Activated T-helper 17 cell treated with anti-CD3 and anti-CD28 coated beads, Interleukin-2, amount 50 U/mL, for 72 hours (primary cell): ENCODE measurements at regions not wholly inside any gene's neighbourhood (a gene's known extent, or its start where the extent isn't known, plus 50 kb on each side); places are given as distances from the start of the nearest gene placed in this dataset.
A peak's percentile ranks its signal among the peaks of the same experiment; 100 is the strongest.

ENCODE experiments used
- ATAC-seq: fragments of 150-1000 bp; cut with Tn5 transposase; replicated peaks from 2 replicates; pipeline ENCODE4 v1.10.0; 2021; ENCODE audit warnings: mild to moderate bottlenecking, moderate library complexity
- H3K27ac Mint-ChIP-seq: one replicate; pipeline ENCODE4 v1.8.0; 2022; ENCODE audit warnings: mixed read lengths
- H3K27me3 Mint-ChIP-seq: one replicate; pipeline ENCODE4 v1.8.0; 2022; ENCODE audit warnings: mixed read lengths
- H3K36me3 Mint-ChIP-seq: one replicate; pipeline ENCODE4 v1.8.0; 2022; ENCODE audit warnings: low read depth, mild to moderate bottlenecking, mixed read lengths
- H3K4me1 Mint-ChIP-seq: one replicate; pipeline ENCODE4 v1.8.0; 2022; ENCODE audit warnings: mixed read lengths
- H3K4me3 Mint-ChIP-seq: one replicate; pipeline ENCODE4 v1.8.0; 2022; ENCODE audit warnings: mild to moderate bottlenecking, mixed read lengths
- H3K9me3 Mint-ChIP-seq: one replicate; pipeline ENCODE4 v1.8.0; 2022; ENCODE audit warnings: mixed read lengths

DNA sequence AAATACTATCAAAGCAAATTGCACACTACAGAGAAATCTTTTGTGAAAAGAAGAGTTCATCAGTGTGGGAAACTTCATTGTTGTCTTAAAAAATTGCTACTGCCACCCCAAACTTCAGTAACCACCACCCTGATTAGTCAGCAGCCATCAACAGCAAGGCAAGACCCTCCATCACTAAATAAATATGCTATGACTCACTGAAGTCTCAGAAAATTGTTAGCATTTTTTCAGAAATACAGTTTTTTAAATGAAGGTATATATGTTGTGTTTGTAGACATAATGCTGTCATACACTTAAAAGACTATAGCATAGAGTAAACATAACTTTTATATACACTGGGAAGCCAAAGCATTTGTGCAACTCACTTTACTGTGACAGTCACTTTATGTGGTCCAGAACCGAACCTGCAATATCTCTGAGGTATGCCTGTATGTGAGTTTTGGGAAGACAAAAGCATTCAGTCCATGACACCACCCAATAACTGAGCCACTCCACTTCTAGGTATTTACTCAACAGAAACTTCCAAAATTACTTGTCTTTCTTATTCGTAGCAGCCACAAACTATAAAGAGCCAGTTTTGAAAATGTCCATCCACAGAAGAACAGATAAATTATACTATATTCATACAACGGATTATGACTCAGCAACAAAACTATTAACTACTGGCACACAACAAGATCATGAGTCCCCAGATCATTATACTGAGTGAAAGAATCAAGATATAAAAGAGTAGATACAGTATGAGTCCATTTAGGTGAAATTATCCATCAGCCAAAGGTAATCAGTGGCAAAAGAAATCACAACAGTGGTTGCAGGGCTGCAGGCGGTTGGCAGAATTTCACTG, 649.6 kb downstream of the BCL11B start:
- Mint-ChIP-seq H3K27ac (peak overlapping the region; percentile 13), H3K4me3 (no peak overlapping the region), H3K9me3 (peaks cover 11% of the 10 kb centered on the region), H3K27me3 (no peaks in the 10 kb centered on the region), H3K4me1 (no peaks in the 10 kb centered on the region), H3K36me3 (no peaks in the 10 kb centered on the region)
- ATAC-seq, result peak; percentile 95

- no peaks in the 10 kb centered on the region for H3K36me3 Mint-ChIP-seq
- no peaks in the 10 kb centered on the region for H3K4me1 Mint-ChIP-seq
- ATAC-seq, result no peak
- H3K27me3 Mint-ChIP-seq, result no peaks in the 10 kb centered on the region
- H3K27ac Mint-ChIP-seq, result no peak overlapping the region
- no peak overlapping the region for H3K4me3 Mint-ChIP-seq
- peaks cover 16% of the 10 kb centered on the region for H3K9me3 Mint-ChIP-seq
Observed at GRCh38 chr14:98623788-98624415, 648.1 kb downstream of the BCL11B start.

DNA sequence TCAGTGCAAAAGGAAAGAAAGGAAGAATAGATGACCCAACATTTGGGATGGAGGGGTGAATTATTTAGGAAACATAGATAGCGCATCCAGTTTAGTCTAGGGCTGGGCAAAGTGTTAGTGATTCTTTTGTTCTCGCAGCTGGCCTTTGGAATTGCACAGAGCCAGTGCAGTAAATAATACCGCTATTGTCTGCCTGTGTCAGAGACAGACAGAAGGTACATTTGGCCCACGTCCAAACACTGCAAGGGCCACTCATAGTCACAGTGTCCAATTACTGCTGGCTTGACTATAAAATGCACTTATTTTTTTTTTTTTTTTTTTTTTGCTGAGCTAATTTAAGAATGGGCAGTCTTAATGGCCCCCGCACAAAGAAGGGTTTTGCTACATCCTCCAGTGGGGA, 638.6 kb downstream of the BCL11B start:
- ATAC-seq, result no peak
- H3K27ac Mint-ChIP-seq, result no peak overlapping the region
- no peaks in the 10 kb centered on the region for H3K36me3 Mint-ChIP-seq
- no peaks in the 10 kb centered on the region for H3K4me1 Mint-ChIP-seq
- no peaks in the 10 kb centered on the region for H3K27me3 Mint-ChIP-seq
- no peak overlapping the region for H3K4me3 Mint-ChIP-seq
- no peaks in the 10 kb centered on the region for H3K9me3 Mint-ChIP-seq

GRCh38 chr14:98634043-98634820, 637.8 kb downstream of the BCL11B start:
- Mint-ChIP-seq H3K9me3 (no peaks in the 10 kb centered on the region), H3K4me1 (no peaks in the 10 kb centered on the region), H3K27me3 (no peaks in the 10 kb centered on the region), H3K27ac (no peak overlapping the region), H3K4me3 (no peak overlapping the region), H3K36me3 (no peaks in the 10 kb centered on the region)
- ATAC-seq, result no peak

DNA sequence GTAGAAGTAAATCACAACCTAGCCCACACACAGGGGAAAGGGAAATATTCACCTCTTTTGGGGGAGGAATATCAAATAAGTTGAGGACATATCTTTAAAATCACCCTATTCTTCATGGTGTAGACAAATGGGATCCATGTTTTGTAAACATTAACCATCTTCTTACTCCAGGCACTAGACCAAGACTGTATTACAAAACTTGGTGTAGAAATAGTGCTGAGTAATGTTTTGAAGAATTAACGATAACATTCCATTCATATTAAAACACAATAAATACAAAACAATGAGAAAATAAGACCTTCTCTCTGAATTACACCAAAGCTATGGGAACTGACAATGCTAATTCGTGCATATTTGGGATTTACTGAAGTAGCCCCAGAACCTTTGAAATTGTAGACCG, 633.6 kb downstream of the BCL11B start:
- no peak overlapping the region for H3K4me3 Mint-ChIP-seq

GRCh38 chr14:98647754-98648153, 624.2 kb downstream of the BCL11B start:
- Mint-ChIP-seq H3K27me3 (no peaks in the 10 kb centered on the region), H3K36me3 (no peaks in the 10 kb centered on the region), H3K27ac (no peak overlapping the region), H3K4me3 (no peak overlapping the region), H3K4me1 (no peaks in the 10 kb centered on the region), H3K9me3 (no peaks in the 10 kb centered on the region)
- no peak for ATAC-seq

More for the DNA sequence above, 633.6 kb downstream of the BCL11B start:
- no peak overlapping the region for H3K27ac Mint-ChIP-seq
- ATAC-seq, result no peak
- H3K9me3 Mint-ChIP-seq, result peaks cover 3% of the 10 kb centered on the region
- H3K36me3 Mint-ChIP-seq, result no peaks in the 10 kb centered on the region
- no peaks in the 10 kb centered on the region for H3K4me1 Mint-ChIP-seq
- no peaks in the 10 kb centered on the region for H3K27me3 Mint-ChIP-seq

- no peak for ATAC-seq
- H3K27me3 Mint-ChIP-seq, result no peaks in the 10 kb centered on the region
- H3K27ac Mint-ChIP-seq, result no peak overlapping the region
- H3K9me3 Mint-ChIP-seq, result peaks cover 6% of the 10 kb centered on the region
- no peaks in the 10 kb centered on the region for H3K36me3 Mint-ChIP-seq
- H3K4me3 Mint-ChIP-seq, result no peak overlapping the region
- no peaks in the 10 kb centered on the region for H3K4me1 Mint-ChIP-seq
Observed at GRCh38 chr14:98651037-98651436, 621.0 kb downstream of the BCL11B start.

DNA sequence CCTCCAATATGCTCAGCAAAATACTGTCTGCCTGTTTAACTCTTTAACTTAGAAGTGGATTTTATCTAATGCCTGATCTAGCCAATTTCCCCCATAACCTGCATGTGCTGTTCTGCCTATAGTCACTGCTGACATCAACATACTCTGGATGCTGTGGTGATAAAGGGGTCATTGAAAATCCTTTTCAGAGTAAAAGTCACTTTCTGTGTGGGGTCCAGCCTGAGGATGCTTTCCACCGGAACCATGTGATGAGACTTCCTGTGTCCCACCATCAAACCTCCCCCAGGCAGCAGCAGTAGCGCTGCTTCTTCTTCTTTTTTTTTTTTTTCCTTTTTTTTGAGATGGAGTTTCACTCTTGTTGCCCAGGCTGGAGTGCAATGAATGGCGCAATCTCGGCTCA, 607.0 kb downstream of the BCL11B start:
- no peak for ATAC-seq
- no peaks in the 10 kb centered on the region for H3K36me3 Mint-ChIP-seq
- no peaks in the 10 kb centered on the region for H3K9me3 Mint-ChIP-seq
- no peak overlapping the region for H3K4me3 Mint-ChIP-seq
- H3K27me3 Mint-ChIP-seq, result no peaks in the 10 kb centered on the region
- H3K4me1 Mint-ChIP-seq, result no peaks in the 10 kb centered on the region
- no peak overlapping the region for H3K27ac Mint-ChIP-seq

GRCh38 chr14:98666545-98666944, 605.5 kb downstream of the BCL11B start:
- H3K9me3 Mint-ChIP-seq, result no peaks in the 10 kb centered on the region
- H3K27me3 Mint-ChIP-seq, result no peaks in the 10 kb centered on the region

GRCh38 chr14:98682033-98682432, 590.0 kb downstream of the BCL11B start:
- no peak for ATAC-seq
- peaks cover 4% of the 10 kb centered on the region for H3K9me3 Mint-ChIP-seq
- no peaks in the 10 kb centered on the region for H3K36me3 Mint-ChIP-seq
- H3K27ac Mint-ChIP-seq, result no peak overlapping the region
- H3K4me1 Mint-ChIP-seq, result no peaks in the 10 kb centered on the region
- no peak overlapping the region for H3K4me3 Mint-ChIP-seq
- H3K27me3 Mint-ChIP-seq, result peaks cover 4% of the 10 kb centered on the region

More at GRCh38 chr14:98666545-98666944, 605.5 kb downstream of the BCL11B start:
- Mint-ChIP-seq H3K4me1 (no peaks in the 10 kb centered on the region), H3K36me3 (no peaks in the 10 kb centered on the region), H3K27ac (no peak overlapping the region), H3K4me3 (no peak overlapping the region)
- ATAC-seq, result no peak

GRCh38 chr14:98682726-98683125, 589.3 kb downstream of the BCL11B start:
- H3K36me3 Mint-ChIP-seq, result no peaks in the 10 kb centered on the region
- no peaks in the 10 kb centered on the region for H3K4me1 Mint-ChIP-seq
- H3K4me3 Mint-ChIP-seq, result no peak overlapping the region
- H3K27me3 Mint-ChIP-seq, result peaks cover 4% of the 10 kb centered on the region
- peaks cover 4% of the 10 kb centered on the region for H3K9me3 Mint-ChIP-seq
- no peak overlapping the region for H3K27ac Mint-ChIP-seq
- no peak for ATAC-seq

DNA sequence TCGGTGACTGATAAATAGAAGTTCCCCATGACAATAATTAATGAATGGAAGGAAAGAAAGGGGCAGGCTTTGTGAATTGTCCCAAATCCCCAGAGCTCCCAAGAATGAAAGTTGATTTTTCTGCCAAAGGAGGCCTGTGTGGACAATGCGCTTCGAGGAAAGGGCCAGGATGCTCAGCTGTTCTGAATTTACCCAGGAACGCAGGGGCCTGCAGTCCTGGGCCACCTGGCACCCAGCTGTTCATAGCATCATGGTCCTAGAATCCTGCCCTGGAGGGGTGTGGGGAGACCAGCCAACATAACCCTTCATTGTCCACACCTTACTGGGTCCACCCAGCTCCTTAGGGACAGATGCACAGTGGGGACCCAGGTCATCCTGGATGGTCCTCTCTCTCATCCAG, 587.5 kb downstream of the BCL11B start:
- Mint-ChIP-seq H3K4me1 (no peaks in the 10 kb centered on the region), H3K27me3 (no peaks in the 10 kb centered on the region), H3K4me3 (no peak overlapping the region), H3K36me3 (no peaks in the 10 kb centered on the region), H3K9me3 (no peaks in the 10 kb centered on the region), H3K27ac (no peak overlapping the region)
- no peak for ATAC-seq

- Mint-ChIP-seq H3K36me3 (no peaks in the 10 kb centered on the region), H3K27me3 (no peaks in the 10 kb centered on the region), H3K4me3 (no peak overlapping the region), H3K27ac (no peak overlapping the region), H3K4me1 (no peaks in the 10 kb centered on the region), H3K9me3 (no peaks in the 10 kb centered on the region)
- no peak for ATAC-seq
Observed at GRCh38 chr14:98685725-98686124, 586.3 kb downstream of the BCL11B start.

DNA sequence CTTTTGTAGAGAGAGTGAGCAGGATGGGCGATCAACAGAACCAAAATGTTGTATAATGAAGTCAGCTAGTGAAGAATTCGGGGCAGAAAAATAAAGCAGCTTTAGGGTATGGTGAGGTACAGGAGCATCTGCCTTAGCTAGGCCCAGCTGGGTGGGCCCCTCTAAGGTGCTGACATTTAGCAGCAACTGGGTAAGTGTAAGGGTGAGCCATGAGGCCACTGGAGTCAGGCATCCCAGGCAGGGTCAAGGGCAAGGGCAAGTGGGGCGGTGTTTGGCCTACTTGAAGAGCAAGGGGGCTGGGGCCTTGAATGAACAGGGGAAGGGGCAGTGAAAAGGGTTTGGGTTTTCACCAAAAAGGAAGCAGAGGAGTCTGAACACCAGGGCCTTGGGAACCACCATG, 583.6 kb downstream of the BCL11B start:
- H3K27me3 Mint-ChIP-seq, result no peaks in the 10 kb centered on the region
- H3K4me1 Mint-ChIP-seq, result no peaks in the 10 kb centered on the region
- H3K9me3 Mint-ChIP-seq, result no peaks in the 10 kb centered on the region
- no peak for ATAC-seq
- H3K36me3 Mint-ChIP-seq, result no peaks in the 10 kb centered on the region
- no peak overlapping the region for H3K4me3 Mint-ChIP-seq
- no peak overlapping the region for H3K27ac Mint-ChIP-seq

DNA sequence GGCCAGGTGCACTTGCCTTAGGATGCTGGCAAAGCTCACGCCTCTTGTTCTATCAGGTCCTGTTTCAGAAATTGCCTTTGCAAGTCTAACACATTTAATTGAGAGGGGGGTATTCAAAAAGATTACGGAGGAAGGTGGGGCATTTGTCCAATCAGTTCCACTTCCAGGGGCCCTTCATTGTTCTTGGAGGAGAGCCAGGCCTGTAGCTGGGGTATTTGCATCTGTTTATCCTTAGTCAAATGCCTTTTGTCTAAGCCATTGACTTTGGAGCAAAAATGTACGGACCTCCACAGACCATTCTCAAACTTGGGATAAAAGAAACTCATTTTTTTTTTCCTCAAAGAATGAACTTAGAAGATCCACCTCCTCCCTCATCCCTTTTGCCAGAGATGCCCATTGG, 582.0 kb downstream of the BCL11B start:
- no peak overlapping the region for H3K27ac Mint-ChIP-seq
- no peaks in the 10 kb centered on the region for H3K27me3 Mint-ChIP-seq
- no peak for ATAC-seq
- H3K36me3 Mint-ChIP-seq, result no peaks in the 10 kb centered on the region
- H3K4me1 Mint-ChIP-seq, result no peaks in the 10 kb centered on the region
- H3K4me3 Mint-ChIP-seq, result no peak overlapping the region
- H3K9me3 Mint-ChIP-seq, result no peaks in the 10 kb centered on the region
